Breast epithelium (tissue), 4 donors: ENCODE measurements at regions not wholly inside any gene's neighbourhood (a gene's known extent, or its start where the extent isn't known, plus 50 kb on each side); places are given as distances from the start of the nearest gene placed in this dataset.

Experiments
- DNase-seq, 2 donors: peaks; one replicate each; pipeline ENCODE4 v3.0.0-alpha.2; 2019; ENCODE audit warnings: low spot score in 2 of 2
- H3K27ac ChIP-seq, 2 donors: fragments of 200-600 bp; sonication (generic) in 1 of 2; one replicate each; pipeline ENCODE4 v1.5.1; 2016 to 2019; ENCODE audit warnings: mild to moderate bottlenecking in 1 of 2
- H3K27me3 ChIP-seq, 2 donors: fragments of 200-600 bp; sonication (generic) in 1 of 2; one replicate each; pipeline versions ENCODE4 v1.5.1 to v1.6.0; 2017 to 2019; ENCODE audit warnings: control low read depth in 1 of 2, mild to moderate bottlenecking in 1 of 2
- H3K36me3 ChIP-seq: fragments of 200-600 bp; one replicate; pipeline ENCODE4 v1.5.1; 2019
- H3K4me1 ChIP-seq, 2 donors: fragments of 200-600 bp; sonication (generic); one replicate each; pipeline ENCODE4 v1.5.1; 2016 to 2019; ENCODE audit warnings: control low read depth in 1 of 2
- H3K4me3 ChIP-seq, 3 donors: fragments of 200-600 bp; sonication (generic); 1 replicate in 2 of 3; 2 replicates in 1 of 3; pipeline ENCODE4 v1.5.1; 2016 to 2019; ENCODE audit warnings: mild to moderate bottlenecking in 3 of 3, moderate library complexity in 2 of 3
- H3K9me3 ChIP-seq, 2 donors: fragments of 200-600 bp; sonication (generic) in 1 of 2; one replicate each; pipeline ENCODE4 v1.5.1; 2016 to 2019; ENCODE audit warnings: control low read depth in 1 of 2
- POLR2A ChIP-seq: fragments of 450-650 bp; IDR thresholded peaks from one replicate; pipeline ENCODE4 v1.6.1; 2016; ENCODE audit warnings: antibody characterized with exemption, mild to moderate bottlenecking, moderate library complexity
- POLR2AphosphoS5 ChIP-seq, 3 donors: sonication (generic); formaldehyde crosslinking; IDR thresholded peaks; one replicate each; pipeline ENCODE4 v1.6.1; 2017; ENCODE audit warnings: antibody characterized with exemption in 3 of 3
- intact Hi-C: fragments of 100-400 bp; cut with DNase I; formaldehyde crosslinking; loops from one replicate; pipeline ENCODE4 v1.15.1; 2023; ENCODE audit warnings: low total_unique reads
- TF ChIP-seq, protein P1 (sequence below), 3 donors: fragments of 450-650 bp; IDR thresholded peaks; one replicate each; pipeline ENCODE4 v1.5.1; 2016 to 2017; ENCODE audit warnings: antibody characterized with exemption in 3 of 3, mild to moderate bottlenecking in 3 of 3, moderate library complexity in 3 of 3

DNA sequence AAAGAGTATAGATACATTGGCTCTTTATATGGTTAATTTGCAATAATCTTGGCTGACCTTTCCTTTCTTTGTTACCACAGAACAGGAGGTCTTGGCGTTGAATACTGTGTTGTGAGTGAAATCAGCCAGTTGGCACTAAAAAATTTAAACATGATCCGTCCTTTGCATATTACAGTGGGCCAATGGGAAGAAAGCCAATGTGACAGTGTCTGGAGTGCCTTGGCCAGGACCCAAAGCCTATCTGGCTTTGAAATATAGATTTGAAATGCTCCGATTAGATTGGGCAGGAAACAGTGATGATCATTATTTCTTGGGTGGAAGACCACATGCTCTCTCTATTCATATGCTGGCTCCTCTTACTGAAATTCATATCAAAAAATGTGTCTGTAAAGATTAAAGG, 339.6 kb upstream of the ANO3 start:
- TF ChIP-seq POLR2AphosphoS5 (IDR thresholded peaks at IDR 0.05) (no peak), POLR2A (no peak)
- TF ChIP-seq, protein P1, sequence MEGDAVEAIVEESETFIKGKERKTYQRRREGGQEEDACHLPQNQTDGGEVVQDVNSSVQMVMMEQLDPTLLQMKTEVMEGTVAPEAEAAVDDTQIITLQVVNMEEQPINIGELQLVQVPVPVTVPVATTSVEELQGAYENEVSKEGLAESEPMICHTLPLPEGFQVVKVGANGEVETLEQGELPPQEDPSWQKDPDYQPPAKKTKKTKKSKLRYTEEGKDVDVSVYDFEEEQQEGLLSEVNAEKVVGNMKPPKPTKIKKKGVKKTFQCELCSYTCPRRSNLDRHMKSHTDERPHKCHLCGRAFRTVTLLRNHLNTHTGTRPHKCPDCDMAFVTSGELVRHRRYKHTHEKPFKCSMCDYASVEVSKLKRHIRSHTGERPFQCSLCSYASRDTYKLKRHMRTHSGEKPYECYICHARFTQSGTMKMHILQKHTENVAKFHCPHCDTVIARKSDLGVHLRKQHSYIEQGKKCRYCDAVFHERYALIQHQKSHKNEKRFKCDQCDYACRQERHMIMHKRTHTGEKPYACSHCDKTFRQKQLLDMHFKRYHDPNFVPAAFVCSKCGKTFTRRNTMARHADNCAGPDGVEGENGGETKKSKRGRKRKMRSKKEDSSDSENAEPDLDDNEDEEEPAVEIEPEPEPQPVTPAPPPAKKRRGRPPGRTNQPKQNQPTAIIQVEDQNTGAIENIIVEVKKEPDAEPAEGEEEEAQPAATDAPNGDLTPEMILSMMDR (IDR thresholded peaks at IDR 0.05): no peak
- H3K4me3 ChIP-seq: no peak overlapping the region
- no peaks in the 10 kb centered on the region for H3K9me3 ChIP-seq
- H3K36me3 ChIP-seq: no peaks in the 10 kb centered on the region
- H3K27me3 ChIP-seq: no peaks in the 10 kb centered on the region
- DNase-seq: no peak
- intact Hi-C loops: no loop called here
- no peaks in the 10 kb centered on the region for H3K4me1 ChIP-seq
- no peak overlapping the region for H3K27ac ChIP-seq

DNA sequence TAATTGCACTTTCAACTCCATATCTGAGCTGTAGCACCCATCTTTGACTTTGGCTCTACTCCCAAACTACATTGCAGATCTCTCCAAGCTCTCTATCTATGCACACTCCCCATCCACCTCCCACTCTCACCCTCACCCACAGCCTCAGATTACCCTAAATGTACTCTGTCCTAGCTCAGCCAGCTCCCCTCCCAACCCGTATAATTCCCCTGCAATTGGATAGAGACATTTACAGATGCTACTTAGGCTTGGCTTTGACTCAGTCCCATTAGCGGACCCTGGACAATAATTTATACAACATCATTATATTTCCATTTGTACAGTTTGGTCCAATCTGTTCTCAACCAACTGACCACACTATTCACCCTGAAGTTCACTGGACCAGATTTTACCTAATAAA, 338.9 kb upstream of the ANO3 start:
- no peaks in the 10 kb centered on the region for H3K27me3 ChIP-seq
- no peaks in the 10 kb centered on the region for H3K4me1 ChIP-seq
- intact Hi-C loops: no loop called here
- H3K27ac ChIP-seq: no peak overlapping the region
- no peaks in the 10 kb centered on the region for H3K9me3 ChIP-seq
- TF ChIP-seq, protein P1 (IDR thresholded peaks at IDR 0.05): no peak
- TF ChIP-seq POLR2A: no peak
- no peak for TF ChIP-seq POLR2AphosphoS5 (IDR thresholded peaks at IDR 0.05)
- DNase-seq: no peak
- no peak overlapping the region for H3K4me3 ChIP-seq
- no peaks in the 10 kb centered on the region for H3K36me3 ChIP-seq

DNA sequence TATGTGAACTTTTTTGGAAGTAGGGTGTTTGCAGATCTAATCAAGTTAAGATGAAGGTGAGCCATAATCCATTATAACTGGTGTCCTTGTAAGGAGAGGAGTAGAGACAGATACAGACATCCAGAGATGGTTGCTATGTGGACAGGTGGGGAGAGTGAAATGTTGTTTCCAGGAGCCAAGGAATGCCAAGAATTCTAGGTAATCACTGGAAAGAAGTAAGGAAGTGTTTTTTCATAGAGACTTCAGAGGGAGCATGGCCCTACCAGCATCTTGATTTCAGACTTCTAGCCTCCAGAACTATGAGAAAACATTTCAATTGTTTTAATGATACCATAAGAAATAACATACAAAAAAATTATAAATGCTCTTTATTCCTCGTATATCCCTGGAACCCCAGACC, 320.5 kb upstream of the ANO3 start:
- Histone ChIP-seq H3K36me3 (no peaks in the 10 kb centered on the region), H3K4me3 (no peak overlapping the region), H3K4me1 (no peaks in the 10 kb centered on the region), H3K9me3 (no peaks in the 10 kb centered on the region), H3K27ac (no peak overlapping the region), H3K27me3 (no peaks in the 10 kb centered on the region)
- TF ChIP-seq POLR2AphosphoS5 (IDR thresholded peaks at IDR 0.05) (no peak), POLR2A (no peak)
- TF ChIP-seq, protein P1 (IDR thresholded peaks at IDR 0.05): no peak
- no peak for DNase-seq
- intact Hi-C loops: no loop called here

DNA sequence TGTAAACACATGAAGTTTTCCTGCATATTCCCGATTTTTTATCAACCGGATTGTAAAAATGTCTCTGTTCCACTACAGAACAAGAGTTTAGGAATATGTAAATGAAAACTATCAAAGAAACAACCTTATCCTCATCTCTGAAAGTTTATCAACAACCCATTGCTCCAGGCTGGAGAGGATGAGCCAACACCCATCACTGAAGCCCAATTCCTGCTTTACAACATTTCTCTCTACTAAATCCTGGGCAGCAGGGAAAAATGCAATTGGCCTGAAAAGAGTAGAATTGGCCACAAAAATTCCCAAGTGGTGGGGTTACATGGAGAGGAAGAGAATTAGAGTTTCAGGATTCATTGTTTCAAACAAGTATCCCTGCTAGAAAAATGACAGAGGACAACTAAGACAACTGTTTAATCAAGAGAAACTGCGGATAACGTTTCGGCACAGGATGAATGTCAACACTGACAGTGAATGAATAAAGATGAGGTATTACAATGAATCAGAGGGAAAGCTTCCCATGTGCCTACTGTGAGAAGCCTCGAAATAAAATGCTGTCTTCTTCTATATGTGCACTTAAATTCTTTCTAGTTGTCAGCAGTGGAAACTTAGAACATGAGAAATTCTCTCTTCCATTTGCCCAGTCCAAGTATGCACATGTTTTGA, 317.3 kb upstream of the ANO3 start:
- intact Hi-C loops: no loop called here
- no peak overlapping the region for H3K4me3 ChIP-seq
- no peak for DNase-seq
- H3K9me3 ChIP-seq: no peaks in the 10 kb centered on the region
- H3K4me1 ChIP-seq: no peaks in the 10 kb centered on the region
- no peaks in the 10 kb centered on the region for H3K27me3 ChIP-seq
- no peaks in the 10 kb centered on the region for H3K36me3 ChIP-seq
- no peak overlapping the region for H3K27ac ChIP-seq
- no peak for TF ChIP-seq POLR2AphosphoS5 (IDR thresholded peaks at IDR 0.05)
- TF ChIP-seq POLR2A: no peak
- TF ChIP-seq, protein P1 (IDR thresholded peaks at IDR 0.05): no peak

DNA sequence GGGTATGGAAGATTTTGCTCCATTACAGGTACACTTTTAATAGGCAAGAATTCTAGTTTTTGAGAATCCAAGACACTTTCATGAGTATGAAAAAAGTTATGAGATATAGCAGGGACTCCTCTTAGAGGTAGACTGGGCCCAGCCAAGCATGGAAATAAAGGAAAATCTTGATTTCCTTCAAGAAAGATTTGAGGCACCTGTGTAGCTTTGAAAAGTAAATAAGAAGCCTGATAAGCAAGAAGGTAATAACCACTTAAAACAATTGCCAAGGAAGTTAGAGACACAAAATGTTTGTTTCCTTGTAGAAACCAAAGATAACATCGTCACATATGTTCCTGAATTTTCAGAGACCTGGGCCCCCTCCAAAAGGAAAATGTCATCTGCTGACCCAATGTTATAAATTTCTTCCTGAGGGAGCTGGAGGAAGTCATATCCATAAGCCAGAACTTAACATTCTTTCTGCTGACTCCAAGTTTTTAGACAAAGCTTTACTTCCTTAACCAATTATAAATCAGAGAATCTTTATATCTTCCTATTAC, 314.5 kb upstream of the ANO3 start:
- DNase-seq: no peak
- Histone ChIP-seq H3K4me1 (no peaks in the 10 kb centered on the region), H3K27me3 (no peaks in the 10 kb centered on the region), H3K4me3 (no peak overlapping the region), H3K27ac (no peak overlapping the region), H3K36me3 (no peaks in the 10 kb centered on the region), H3K9me3 (no peaks in the 10 kb centered on the region)
- TF ChIP-seq, protein P1 (IDR thresholded peaks at IDR 0.05): no peak
- TF ChIP-seq POLR2AphosphoS5 (IDR thresholded peaks at IDR 0.05): no peak
- no peak for TF ChIP-seq POLR2A
- intact Hi-C loops: no loop called here
